GM12878 (cell line): ENCODE measurements at regions not wholly inside any gene's neighbourhood (a gene's known extent, or its start where the extent isn't known, plus 50 kb on each side); places are given as distances from the start of the nearest gene placed in this dataset.

Source experiments
- ATAC-seq: fragments of 200-7000 bp; cut with Tn5 transposase; 3 replicates; pipeline ENCODE4 v1.9.1; 2020; ENCODE audit warnings: mild to moderate bottlenecking, moderate library complexity
- BruUV-seq: library from RNA; stranded (reverse); fragments of 400-500 nt; replicated peaks from 2 replicates; lab custom pipeline; 2021; lab: Mats Ljungman, UMichigan
- CTCF ChIA-PET: fragments of 300-600 bp; sonication (Branson Sonifier 250); formaldehyde crosslinking; extraction: SDS; loops from one replicate; lab custom pipeline; 2021; ENCODE audit warnings: inconsistent platforms; lab: Yijun Ruan, JAX
- POLR2A ChIA-PET: fragments of 350-600 bp; formaldehyde crosslinking; extraction: SDS; loops from one replicate; lab custom pipeline; 2021; ENCODE audit warnings: inconsistent platforms; lab: Charles Lee
- RAD21 ChIA-PET: fragments of 300-600 bp; sonication (Branson Sonifier 250); formaldehyde crosslinking; loops from one replicate; lab custom pipeline; 2023; ENCODE audit warnings: antibody characterized with exemption; ENCODE audit not compliant: unreplicated experiment; lab: Charles Lee
- SMC1A ChIA-PET: fragments of 300-600 bp; sonication (Branson Sonifier 250); formaldehyde crosslinking; loops from one replicate; lab custom pipeline; 2023; ENCODE audit not compliant: unreplicated experiment, uncharacterized antibody; lab: Charles Lee
- DNase-seq: peaks from one replicate; pipeline ENCODE4 v3.0.0-alpha.2; 2011; ENCODE audit warnings: low read depth, low spot score
- FAIRE-seq: peaks from 3 replicates; lab custom pipeline; 2011; peaks lifted over from hg19 to GRCh38; lab: Jason Lieb, UNC
- H2AFZ ChIP-seq: 2 replicates; pipeline ENCODE4 v1.6.0; 2011; ENCODE audit warnings: low read depth, low read length, control low read depth; ENCODE audit not compliant: control insufficient read depth
- H3K27ac ChIP-seq: 2 replicates; pipeline ENCODE4 v1.5.1; 2011; ENCODE audit warnings: control low read depth; ENCODE audit not compliant: control insufficient read depth, insufficient read depth
- H3K27me3 ChIP-seq, 2 experiments: replicated peaks in 1 of 2; 2 replicates each; pipeline versions ENCODE4 v1.6.0 to v1.6.1; 2011; ENCODE audit warnings: low read length in 1 of 2; ENCODE audit not compliant: control insufficient read depth in 2 of 2, insufficient read depth in 2 of 2
- H3K36me3 ChIP-seq, 2 experiments: 2 replicates each; pipeline ENCODE4 v1.5.1; 2011; ENCODE audit warnings: low read length in 1 of 2; ENCODE audit not compliant: control insufficient read depth in 2 of 2, insufficient read depth in 2 of 2
- H3K4me1 ChIP-seq: 2 replicates; pipeline ENCODE4 v1.6.1; 2011; ENCODE audit warnings: mild to moderate bottlenecking, low read length, moderate library complexity, mixed read lengths; ENCODE audit not compliant: control insufficient read depth, insufficient read depth
- H3K4me2 ChIP-seq: 2 replicates; pipeline ENCODE4 v1.6.0; 2011; ENCODE audit warnings: control low read depth; ENCODE audit not compliant: control insufficient read depth, insufficient read depth
- H3K4me3 ChIP-seq: fragments of 200-600 bp; sonication (generic); 2 replicates; pipeline ENCODE4 v1.5.1; 2016
- H3K79me2 ChIP-seq: 2 replicates; pipeline ENCODE4 v1.6.0; 2011; ENCODE audit warnings: low read length; ENCODE audit not compliant: control insufficient read depth, insufficient read depth
- H3K9ac ChIP-seq: 2 replicates; pipeline ENCODE4 v1.8.0; 2011; ENCODE audit warnings: low read length, control low read depth, mixed read lengths; ENCODE audit not compliant: control insufficient read depth, insufficient read depth
- H3K9me3 ChIP-seq: replicated peaks from 3 replicates; pipeline ENCODE4 v1.5.1; 2011; ENCODE audit warnings: mild to moderate bottlenecking, low read length; ENCODE audit not compliant: control insufficient read depth, insufficient read depth
- H4K20me1 ChIP-seq: 2 replicates; pipeline ENCODE4 v1.6.0; 2011; ENCODE audit not compliant: control insufficient read depth, insufficient read depth
- ATF7 ChIP-seq: fragments of 450-650 bp; IDR thresholded peaks from 2 replicates; pipeline ENCODE4 v1.6.1; 2016; ENCODE audit warnings: low read depth, mild to moderate bottlenecking
- BHLHE40 ChIP-seq, 2 experiments: fragments of 450-650 bp in 1 of 2; IDR thresholded peaks; 2 replicates each; pipeline ENCODE4 v1.6.1; 2011 to 2017; ENCODE audit warnings: low read depth in 2 of 2, borderline replicate concordance in 1 of 2, improper control_type of control experiment in 1 of 2, low read length in 1 of 2, mild to moderate bottlenecking in 1 of 2
- BMI1 ChIP-seq: fragments of 450-650 bp; IDR thresholded peaks from 2 replicates; pipeline ENCODE4 v1.6.1; 2016; ENCODE audit warnings: mild to moderate bottlenecking, moderate library complexity, borderline replicate concordance
- CBFB ChIP-seq: IDR thresholded peaks from 2 replicates; pipeline ENCODE4 v1.6.1; 2016; ENCODE audit warnings: antibody characterized with exemption, low read depth
- CBX5 ChIP-seq: sonication (generic); IDR thresholded peaks from 2 replicates; pipeline ENCODE4 v1.6.1; 2016; ENCODE audit warnings: low read depth, moderate library complexity, mild to moderate bottlenecking, inconsistent platforms
- CEBPB ChIP-seq, 2 experiments: fragments of 150-350 bp in 1 of 2; IDR thresholded peaks; 2 replicates each; pipeline ENCODE4 v1.6.1; 2012 to 2014; ENCODE audit warnings: low read depth in 2 of 2, low read length in 2 of 2, borderline replicate concordance in 1 of 2, inconsistent platforms in 1 of 2
- CHD1 ChIP-seq: IDR thresholded peaks from 2 replicates; pipeline ENCODE4 v1.6.1; 2012; ENCODE audit warnings: low read depth, low read length, improper control_type of control experiment
- E2F4 ChIP-seq: IDR thresholded peaks from 2 replicates; pipeline ENCODE4 v1.6.1; 2012; ENCODE audit warnings: low read depth, low read length, improper control_type of control experiment
- EZH2 ChIP-seq: IDR thresholded peaks from 2 replicates; pipeline ENCODE4 v1.6.1; 2012; ENCODE audit warnings: low read depth, mild to moderate bottlenecking, control low read depth, inconsistent platforms, low read length, borderline replicate concordance; ENCODE audit not compliant: control insufficient read depth
- HDAC2 ChIP-seq: fragments of 200-600 bp; sonication (generic); IDR thresholded peaks from 2 replicates; pipeline ENCODE4 v1.6.1; 2017
- HDAC6 ChIP-seq: fragments of 200-600 bp; sonication (generic); IDR thresholded peaks from one replicate; pipeline ENCODE4 v1.8.0; 2017; ENCODE audit warnings: antibody characterized with exemption; ENCODE audit not compliant: unreplicated experiment
- IKZF2 ChIP-seq, 2 experiments: fragments of 450-650 bp; IDR thresholded peaks; 2 replicates each; pipeline ENCODE4 v1.6.1; 2017; ENCODE audit warnings: mild to moderate bottlenecking in 2 of 2, moderate library complexity in 2 of 2
- JUND ChIP-seq: IDR thresholded peaks from 2 replicates; pipeline ENCODE4 v1.6.1; 2012; ENCODE audit warnings: low read depth, mild to moderate bottlenecking, low read length, improper control_type of control experiment, moderate library complexity
- NR2C1 ChIP-seq: fragments of 450-650 bp; IDR thresholded peaks from 2 replicates; pipeline ENCODE4 v1.6.1; 2017; ENCODE audit warnings: antibody characterized with exemption, mild to moderate bottlenecking, moderate library complexity
- NR2F1 ChIP-seq: fragments of 450-650 bp; conservative IDR thresholded peaks from 2 replicates; pipeline ENCODE4 v1.6.1; 2017; ENCODE audit warnings: mild to moderate bottlenecking
- RAD21 ChIP-seq: IDR thresholded peaks from 2 replicates; pipeline ENCODE4 v1.6.1; 2011; ENCODE audit warnings: mild to moderate bottlenecking, low read depth, low read length, moderate library complexity; ENCODE audit not compliant: insufficient read depth
- RCOR1 ChIP-seq: conservative IDR thresholded peaks from 2 replicates; pipeline ENCODE4 v1.6.1; 2012; ENCODE audit warnings: low read depth, low read length, improper control_type of control experiment
- SPI1 ChIP-seq: IDR thresholded peaks from 2 replicates; pipeline ENCODE4 v1.6.1; 2011; ENCODE audit warnings: low read depth, mild to moderate bottlenecking, low read length, moderate library complexity, borderline replicate concordance; ENCODE audit not compliant: insufficient read depth
- SREBF1 ChIP-seq: IDR thresholded peaks from 2 replicates; pipeline ENCODE4 v1.6.1; 2012; ENCODE audit warnings: mild to moderate bottlenecking, low read length
- TARDBP ChIP-seq: IDR thresholded peaks from 2 replicates; pipeline ENCODE4 v1.6.1; 2016; ENCODE audit warnings: borderline replicate concordance
- ZNF274 ChIP-seq: IDR thresholded peaks from one replicate; pipeline ENCODE4 v1.8.0; 2011; ENCODE audit not compliant: insufficient read length, insufficient read depth
- ZNF687 ChIP-seq: fragments of 450-650 bp; IDR thresholded peaks from 2 replicates; pipeline ENCODE4 v1.6.1; 2017; ENCODE audit warnings: mild to moderate bottlenecking, moderate library complexity
- ZSCAN29 ChIP-seq: fragments of 450-650 bp; IDR thresholded peaks from 2 replicates; pipeline ENCODE4 v1.6.1; 2017; ENCODE audit warnings: mild to moderate bottlenecking, moderate library complexity
- ZZZ3 ChIP-seq: IDR thresholded peaks from 2 replicates; pipeline ENCODE4 v1.6.1; 2011; ENCODE audit warnings: low read depth; ENCODE audit not compliant: control insufficient read depth, insufficient read length
- WGBS: methylation state at CpG from one replicate; pipeline ENCODE4 v1.1.6; 2016; ENCODE audit warnings: low lambda C conversion rate; ENCODE audit not compliant: insufficient replicate concordance, insufficient coverage; ENCODE audit errors: missing lambda C conversion rate; 5-methylcytosine and 5-hydroxymethylcytosine counted together
- in situ Hi-C: fragments of 300-500 bp; cut with MboI; formaldehyde crosslinking; loops from 9 replicates; pipeline ENCODE4 v1.14.3; 2018; ENCODE audit warnings: mixed read lengths
- intact Hi-C: fragments of 100-400 bp; cut with micrococcal nuclease; formaldehyde crosslinking; loops from one replicate; pipeline ENCODE4 v1.14.2; 2022; ENCODE audit not compliant: unreplicated experiment

GRCh38 chr6:12436683-12437082 lies 146.5 kb downstream of the EDN1 start:
- no peak overlapping the region for H3K9ac ChIP-seq
- H3K4me1 ChIP-seq: no peaks in the 10 kb centered on the region
- 100% methylated on average over 1 of the region's 1 CpG for WGBS
- H3K36me3 ChIP-seq: no peaks in the 10 kb centered on the region
- H3K27ac ChIP-seq: no peak overlapping the region
- H3K9me3 ChIP-seq: no peaks in the 10 kb centered on the region; the same call in 1 of the 3 replicates
- SMC1A ChIA-PET: interaction anchor here (0.6 to 1.9 kb wide), 9 partner anchors 13 to 317 kb away, joined by 3 to 11 read pairs (median 4); no protein-coding TSS in a partner anchor
- no peak overlapping the region for H3K4me3 ChIP-seq
- RAD21 ChIA-PET: no interaction called here
- intact Hi-C loops: no loop called here
- no peaks in the 10 kb centered on the region for H4K20me1 ChIP-seq
- no TSS peak for BruUV-seq
- no peaks in the 10 kb centered on the region for H3K79me2 ChIP-seq
- no peak for ATAC-seq
- in situ Hi-C loops: no loop called here
- no peak overlapping the region for H3K4me2 ChIP-seq
- no peak for DNase-seq
- POLR2A ChIA-PET: no interaction called here
- CTCF ChIA-PET: interaction anchor here (1.3 kb wide), 1 partner anchor 17 kb away, joined by 3 read pairs; no protein-coding TSS in a partner anchor
- no peak for FAIRE-seq
- no peak overlapping the region for H2AFZ ChIP-seq
- no peaks in the 10 kb centered on the region for H3K27me3 ChIP-seq
- TF ChIP-seq TARDBP (no peak), ZNF274 (no peak), IKZF2 (IDR thresholded peaks at IDR 0.05) (no peak), CHD1 (no peak), CBFB (no peak), NR2F1 (peak; percentile 67), BHLHE40 (IDR thresholded peaks at IDR 0.05; ENCODE audit: borderline replicate concordance in 1 of 2, low read depth in 2 of 2, low read length in 1 of 2) (no peak), ZZZ3 (no peak), JUND (no peak), SPI1 (no peak), ZSCAN29 (no peak), ZNF687 (peak; percentile 35; the same call in 1 of the 2 replicates), RAD21 (no peak), EZH2 (no peak), HDAC2 (no peak), SREBF1 (no peak), E2F4 (no peak), RCOR1 (no peak), CBX5 (no peak), NR2C1 (peak; percentile 78), ATF7 (no peak), CEBPB (IDR thresholded peaks at IDR 0.05; ENCODE audit: borderline replicate concordance in 1 of 2, low read depth in 2 of 2, low read length in 2 of 2) (no peak), BMI1 (no peak), HDAC6 (no peak)
